KMS-11 (cell line): ENCODE measurements at regions not wholly inside any gene's neighbourhood (a gene's known extent, or its start where the extent isn't known, plus 50 kb on each side); places are given as distances from the start of the nearest gene placed in this dataset.

Experiments
- H2AFZ ChIP-seq: fragments of 200-600 bp; sonication (generic); 2 replicates; pipeline ENCODE4 v1.6.1; 2016; ENCODE audit warnings: antibody characterized with exemption, mixed run types, low read depth
- H3K27ac ChIP-seq: fragments of 200-600 bp; sonication (generic); 2 replicates; pipeline ENCODE4 v1.6.1; 2016; ENCODE audit warnings: mild to moderate bottlenecking, mixed run types
- H3K27me3 ChIP-seq: fragments of 200-600 bp; sonication (generic); 2 replicates; pipeline ENCODE4 v1.6.1; 2017; ENCODE audit warnings: mild to moderate bottlenecking, low read depth, mixed run types, moderate library complexity; ENCODE audit not compliant: insufficient read depth
- H3K36me3 ChIP-seq: fragments of 200-600 bp; sonication (generic); 2 replicates; pipeline ENCODE4 v1.6.1; 2017; ENCODE audit warnings: mild to moderate bottlenecking, mixed run types; ENCODE audit not compliant: insufficient read depth
- H3K4me1 ChIP-seq: fragments of 200-600 bp; sonication (generic); 2 replicates; pipeline ENCODE4 v1.6.1; 2016; ENCODE audit warnings: mild to moderate bottlenecking, low read depth, mixed run types; ENCODE audit not compliant: poor library complexity, severe bottlenecking
- H3K4me2 ChIP-seq: fragments of 200-600 bp; sonication (generic); 2 replicates; pipeline ENCODE4 v1.7.0; 2016; ENCODE audit warnings: mild to moderate bottlenecking, mixed run types
- H3K4me3 ChIP-seq: fragments of 200-600 bp; sonication (generic); IDR thresholded peaks from 2 replicates; pipeline ENCODE4 v1.6.1; 2017; ENCODE audit warnings: low read depth, low read length, mixed read lengths; ENCODE audit not compliant: insufficient read depth
- H3K79me2 ChIP-seq: fragments of 200-600 bp; sonication (generic); 2 replicates; pipeline ENCODE4 v1.6.1; 2016; ENCODE audit warnings: low read depth, mixed run types; ENCODE audit not compliant: insufficient read depth
- H3K9ac ChIP-seq: fragments of 200-600 bp; sonication (generic); 2 replicates; pipeline ENCODE4 v1.6.1; 2016; ENCODE audit warnings: mild to moderate bottlenecking, mixed run types
- H4K20me1 ChIP-seq: fragments of 200-600 bp; sonication (generic); 2 replicates; pipeline ENCODE4 v1.6.1; 2016; ENCODE audit warnings: mild to moderate bottlenecking, mixed run types; ENCODE audit not compliant: insufficient read depth
- CTCF ChIP-seq: fragments of 200-600 bp; sonication (generic); conservative IDR thresholded peaks from 2 replicates; pipeline ENCODE4 v1.6.1; 2017; ENCODE audit warnings: low read depth, mild to moderate bottlenecking, antibody characterized with exemption, low read length, moderate library complexity, mixed read lengths

- no peaks in the 10 kb centered on the region for H3K79me2 ChIP-seq
- H2AFZ ChIP-seq, result no peak overlapping the region
- no peak for TF ChIP-seq CTCF
- no peak overlapping the region for H3K27ac ChIP-seq
- H4K20me1 ChIP-seq, result no peaks in the 10 kb centered on the region
- no peaks in the 10 kb centered on the region for H3K36me3 ChIP-seq
- H3K9ac ChIP-seq, result no peak overlapping the region
- no peak overlapping the region for H3K4me3 ChIP-seq
- H3K4me1 ChIP-seq, result no peaks in the 10 kb centered on the region
- H3K4me2 ChIP-seq, result no peak overlapping the region
- no peaks in the 10 kb centered on the region for H3K27me3 ChIP-seq
These were observed 469.0 kb upstream of the BOD1L1 start for GRCh38 chr4:14096396-14096965.

GRCh38 chr4:14100349-14100748, 472.8 kb upstream of the BOD1L1 start:
- no peak overlapping the region for H3K4me3 ChIP-seq
- H3K79me2 ChIP-seq, result no peaks in the 10 kb centered on the region
- no peak overlapping the region for H2AFZ ChIP-seq
- no peaks in the 10 kb centered on the region for H3K4me1 ChIP-seq
- no peaks in the 10 kb centered on the region for H4K20me1 ChIP-seq
- H3K27ac ChIP-seq, result no peak overlapping the region
- H3K9ac ChIP-seq, result no peak overlapping the region
- TF ChIP-seq CTCF, result no peak
- no peaks in the 10 kb centered on the region for H3K36me3 ChIP-seq
- no peaks in the 10 kb centered on the region for H3K27me3 ChIP-seq
- H3K4me2 ChIP-seq, result no peak overlapping the region

GRCh38 chr4:14110407-14110806, 482.9 kb upstream of the BOD1L1 start:
- no peak for TF ChIP-seq CTCF
- Histone ChIP-seq H4K20me1 (no peaks in the 10 kb centered on the region), H3K79me2 (no peaks in the 10 kb centered on the region), H3K4me2 (no peak overlapping the region), H3K4me3 (no peak overlapping the region), H3K4me1 (no peaks in the 10 kb centered on the region), H2AFZ (no peak overlapping the region), H3K9ac (no peak overlapping the region), H3K27me3 (no peaks in the 10 kb centered on the region), H3K36me3 (no peaks in the 10 kb centered on the region), H3K27ac (no peak overlapping the region)

GRCh38 chr4:14111730-14112181, 484.2 kb upstream of the BOD1L1 start:
- no peak overlapping the region for H3K4me2 ChIP-seq
- H3K27ac ChIP-seq, result no peak overlapping the region
- TF ChIP-seq CTCF, result no peak
- no peaks in the 10 kb centered on the region for H4K20me1 ChIP-seq
- no peak overlapping the region for H3K9ac ChIP-seq
- H3K79me2 ChIP-seq, result no peaks in the 10 kb centered on the region
- no peaks in the 10 kb centered on the region for H3K4me1 ChIP-seq
- H2AFZ ChIP-seq, result no peak overlapping the region
- H3K36me3 ChIP-seq, result no peaks in the 10 kb centered on the region
- no peak overlapping the region for H3K4me3 ChIP-seq
- H3K27me3 ChIP-seq, result no peaks in the 10 kb centered on the region
